B cell (primary cell): ENCODE measurements at regions not wholly inside any gene's neighbourhood (a gene's known extent, or its start where the extent isn't known, plus 50 kb on each side); places are given as distances from the start of the nearest gene placed in this dataset.

Source experiments
- ATAC-seq: fragments of 200-7000 bp; cut with Tn5 transposase; one replicate; pipeline ENCODE4 v1.10.0; 2021; ENCODE audit warnings: low read depth, mild to moderate bottlenecking, moderate number of reproducible peaks, moderate library complexity
- CTCF ChIA-PET: fragments of 350-600 bp; sonication (Branson Sonifier 250); formaldehyde crosslinking; loops from one replicate; lab custom pipeline; 2021; ENCODE audit warnings: antibody characterized with exemption, inconsistent platforms; lab: Charles Lee
- POLR2A ChIA-PET: fragments of 350-600 bp; sonication (Branson Sonifier 250); formaldehyde crosslinking; loops from one replicate; lab custom pipeline; 2021; ENCODE audit warnings: antibody characterized with exemption; lab: Charles Lee
- DNase-seq: peaks from one replicate; pipeline ENCODE4 v3.0.0; 2013
- H2AFZ ChIP-seq: 2 replicates; pipeline ENCODE4 v1.6.1; 2012; ENCODE audit warnings: mild to moderate bottlenecking, low read depth, low read length; ENCODE audit not compliant: insufficient read depth, poor library complexity, severe bottlenecking
- H3K27ac ChIP-seq, 2 donors: 1 replicate in 1 of 2; 2 replicates in 1 of 2; pipeline ENCODE4 v1.5.1; 2012 to 2013; ENCODE audit warnings: low read length in 2 of 2, mild to moderate bottlenecking in 2 of 2, moderate library complexity in 1 of 2
- H3K27me3 ChIP-seq, 4 experiments: fragments of 200-600 bp in 1 of 4; sonication (generic) in 1 of 4; replicated peaks in 1 of 4; 1 replicate in 2 of 4; 2 replicates in 2 of 4; pipeline versions ENCODE4 v1.6.1 to v1.7.0; 2013 to 2016; ENCODE audit warnings: low read length in 3 of 4, mild to moderate bottlenecking in 2 of 4, mixed read lengths in 1 of 4, moderate library complexity in 1 of 4; ENCODE audit not compliant: insufficient read depth in 4 of 4, control insufficient read depth in 3 of 4; ENCODE audit errors: control extremely low read depth in 1 of 4
- H3K36me3 ChIP-seq, 2 experiments: replicated peaks in 1 of 2; 1 replicate in 1 of 2; 2 replicates in 1 of 2; pipeline versions ENCODE4 v1.6.1 to v1.7.1; 2013; ENCODE audit warnings: low read length in 1 of 2; ENCODE audit not compliant: insufficient read depth in 2 of 2, control insufficient read depth in 1 of 2; ENCODE audit errors: control extremely low read depth in 1 of 2, extremely low read depth in 1 of 2
- H3K4me1 ChIP-seq, 2 donors: fragments of 200-600 bp in 1 of 2; sonication (generic) in 1 of 2; 1 replicate in 1 of 2; 2 replicates in 1 of 2; pipeline versions ENCODE4 v1.5.1 to v1.6.1; 2013 to 2017; ENCODE audit warnings: low read length in 2 of 2; ENCODE audit not compliant: control insufficient read depth in 2 of 2, insufficient read depth in 2 of 2
- H3K4me2 ChIP-seq: replicated peaks from 2 replicates; pipeline ENCODE3; 2012; ENCODE audit warnings: mild to moderate bottlenecking, low read depth, low read length; ENCODE audit not compliant: poor library complexity, severe bottlenecking
- H3K4me3 ChIP-seq, 5 experiments: fragments of 200-600 bp in 1 of 5; sonication (generic) in 1 of 5; 1 replicate in 3 of 5; 2 replicates in 2 of 5; pipeline versions ENCODE4 v1.5.1 to v1.7.0; 2011 to 2016; ENCODE audit warnings: low read length in 4 of 5, mild to moderate bottlenecking in 4 of 5, low read depth in 2 of 5, control low read depth in 1 of 5, moderate library complexity in 1 of 5; ENCODE audit not compliant: insufficient read depth in 1 of 5; ENCODE audit errors: control extremely low read depth in 1 of 5, extremely low read depth in 1 of 5
- H3K79me2 ChIP-seq: fragments of 200-600 bp; sonication (generic); one replicate; pipeline ENCODE4 v1.6.0; 2016; ENCODE audit warnings: low read length; ENCODE audit not compliant: control insufficient read depth, insufficient read depth
- H3K9ac ChIP-seq: fragments of 200-600 bp; sonication (generic); 2 replicates; pipeline ENCODE4 v1.6.1; 2017; ENCODE audit warnings: mild to moderate bottlenecking, low read length, moderate library complexity
- H3K9me3 ChIP-seq, 3 donors: one replicate each; pipeline versions ENCODE4 v1.6.1 to v1.7.1; 2013; ENCODE audit warnings: low read length in 2 of 3; ENCODE audit not compliant: control insufficient read depth in 2 of 3, insufficient read depth in 1 of 3; ENCODE audit errors: control extremely low read depth in 1 of 3
- H4K20me1 ChIP-seq: 2 replicates; pipeline ENCODE4 v1.6.0; 2012; ENCODE audit warnings: mild to moderate bottlenecking, low read length; ENCODE audit not compliant: insufficient read depth, control insufficient read depth, poor library complexity, severe bottlenecking
- H3K27ac Mint-ChIP-seq: one replicate; pipeline ENCODE4 v1.8.0; 2021; ENCODE audit warnings: mixed read lengths
- H3K27me3 Mint-ChIP-seq: one replicate; pipeline ENCODE4 v1.8.0; 2021; ENCODE audit warnings: mixed read lengths
- H3K4me1 Mint-ChIP-seq: one replicate; pipeline ENCODE4 v1.8.0; 2021; ENCODE audit warnings: mixed read lengths
- H3K4me3 Mint-ChIP-seq: one replicate; pipeline ENCODE4 v1.8.0; 2021; ENCODE audit warnings: mixed read lengths
- H3K9me3 Mint-ChIP-seq: one replicate; pipeline ENCODE4 v1.8.0; 2022; ENCODE audit warnings: mixed read lengths; ENCODE audit not compliant: insufficient read depth
- CTCF ChIP-seq: fragments of 200-600 bp; IDR thresholded peaks from one replicate; pipeline ENCODE4 v1.8.0; 2022; ENCODE audit warnings: antibody characterized with exemption, mild to moderate bottlenecking
- EZH2 ChIP-seq: IDR thresholded peaks from 2 replicates; pipeline ENCODE4 v1.6.1; 2012; ENCODE audit warnings: borderline replicate concordance, low read depth, mild to moderate bottlenecking, moderate library complexity, low read length; ENCODE audit not compliant: insufficient read depth, poor library complexity, severe bottlenecking
- WGBS: methylation state at CpG from one replicate; pipeline ENCODE4 v1.1.5; 2013; ENCODE audit warnings: missing lambda C conversion rate; ENCODE audit not compliant: insufficient coverage; 5-methylcytosine and 5-hydroxymethylcytosine counted together
- intact Hi-C: fragments of 100-400 bp; cut with micrococcal nuclease; formaldehyde crosslinking; loops from one replicate; pipeline ENCODE4 v1.10.0; 2022

GRCh38 chr16:55943267-55943666, 68.1 kb upstream of the CES5A start:
- intact Hi-C loops, result loop anchor here (10.0 kb wide), 1 partner anchor 762 kb away; no protein-coding TSS in a partner anchor

GRCh38 chr16:55942821-55943220, 67.6 kb upstream of the CES5A start:
- Mint-ChIP-seq H3K9me3 (no peaks in the 10 kb centered on the region), H3K4me3 (no peak overlapping the region), H3K4me1 (peaks cover 4% of the 10 kb centered on the region), H3K27ac (no peak overlapping the region), H3K27me3 (peaks cover 41% of the 10 kb centered on the region)
- Histone ChIP-seq H3K27me3 (peaks cover 0 to 18% (median 5%) of the 10 kb centered on the region in 4 experiments), H3K4me3 (no peak overlapping the region), H3K79me2 (no peaks in the 10 kb centered on the region), H2AFZ (no peak overlapping the region), H3K36me3 (no peaks in the 10 kb centered on the region), H3K9ac (no peak overlapping the region), H3K9me3 (no peaks in the 10 kb centered on the region), H3K27ac (no peak overlapping the region), H4K20me1 (no peaks in the 10 kb centered on the region), H3K4me2 (no peak overlapping the region), H3K4me1 (no peaks in the 10 kb centered on the region)
- DNase-seq, result no peak
- intact Hi-C loops, result loop anchor here (10.0 kb wide), 1 partner anchor 762 kb away; no protein-coding TSS in a partner anchor
- TF ChIP-seq EZH2 (no peak), CTCF (no peak)
- POLR2A ChIA-PET, result no interaction called here
- CTCF ChIA-PET, result interaction anchor here (0.9 to 9.6 kb wide), 18 partner anchors 8 to 759 kb away, joined by 3 to 156 read pairs (median 4); no protein-coding TSS in a partner anchor
- whole genome bisulfite sequencing, result no CpG with 5 or more reads among the region's 3 CpGs
- no peak for ATAC-seq

More at GRCh38 chr16:55943267-55943666, 68.1 kb upstream of the CES5A start:
- DNase-seq (no peak), ATAC-seq (no peak)
- H3K4me1 Mint-ChIP-seq, result peaks cover 4% of the 10 kb centered on the region
- WGBS, result 60% methylated on average over 2 of the region's 4 CpGs
- TF ChIP-seq EZH2, result no peak
- TF ChIP-seq CTCF, result no peak
- Histone ChIP-seq H2AFZ (no peak overlapping the region), H3K36me3 (no peaks in the 10 kb centered on the region), H4K20me1 (no peaks in the 10 kb centered on the region), H3K4me1 (no peaks in the 10 kb centered on the region), H3K79me2 (no peaks in the 10 kb centered on the region), H3K4me2 (no peak overlapping the region), H3K9me3 (no peaks in the 10 kb centered on the region), H3K27ac (no peak overlapping the region), H3K9ac (no peak overlapping the region), H3K4me3 (no peak overlapping the region), H3K27me3 (peaks cover 0 to 21% (median 5%) of the 10 kb centered on the region in 4 experiments)
- H3K27me3 Mint-ChIP-seq, result peaks cover 39% of the 10 kb centered on the region
- no peak overlapping the region for H3K4me3 Mint-ChIP-seq
- H3K27ac Mint-ChIP-seq, result no peak overlapping the region
- CTCF ChIA-PET, result interaction anchor here (0.8 to 9.6 kb wide), 22 partner anchors 9 to 759 kb away, joined by 3 to 156 read pairs (median 4); no protein-coding TSS in a partner anchor
- POLR2A ChIA-PET, result no interaction called here
- no peaks in the 10 kb centered on the region for H3K9me3 Mint-ChIP-seq
